ENCODE measurements at regions not wholly inside any gene's neighbourhood (a gene's known extent, or its start where the extent isn't known, plus 50 kb on each side); places are given as distances from the start of the nearest gene placed in this dataset.

GRCh38 chr14:65186951-65187350 is 84.6 kb upstream of the MAX start:
- DNase-seq (ENCODE audit: low spot score): no peak

- no peak for DNase-seq (ENCODE audit: low spot score)
These were observed 85.2 kb upstream of the MAX start for GRCh38 chr14:65187421-65188049.

GRCh38 chr14:65190312-65190711 is 88.0 kb upstream of the MAX start:
- no peak for DNase-seq (ENCODE audit: low spot score)

GRCh38 chr14:65191716-65192115 is 89.4 kb upstream of the MAX start:
- no peak for DNase-seq (ENCODE audit: low spot score)

GRCh38 chr14:65192686-65193085 is 90.4 kb upstream of the MAX start:
- DNase-seq (ENCODE audit: low spot score): no peak

GRCh38 chr14:65193916-65194590 is 91.7 kb upstream of the MAX start:
- DNase-seq (ENCODE audit: low spot score): no peak

- no peak for DNase-seq (ENCODE audit: low spot score)
These were observed 92.9 kb upstream of the MAX start for GRCh38 chr14:65195042-65195719.

GRCh38 chr14:65198346-65198745 is 96.0 kb upstream of the MAX start:
- no peak for DNase-seq (ENCODE audit: low spot score)

GRCh38 chr14:65200454-65200853 is 98.1 kb upstream of the MAX start:
- no peak for DNase-seq (ENCODE audit: low spot score)

DNA sequence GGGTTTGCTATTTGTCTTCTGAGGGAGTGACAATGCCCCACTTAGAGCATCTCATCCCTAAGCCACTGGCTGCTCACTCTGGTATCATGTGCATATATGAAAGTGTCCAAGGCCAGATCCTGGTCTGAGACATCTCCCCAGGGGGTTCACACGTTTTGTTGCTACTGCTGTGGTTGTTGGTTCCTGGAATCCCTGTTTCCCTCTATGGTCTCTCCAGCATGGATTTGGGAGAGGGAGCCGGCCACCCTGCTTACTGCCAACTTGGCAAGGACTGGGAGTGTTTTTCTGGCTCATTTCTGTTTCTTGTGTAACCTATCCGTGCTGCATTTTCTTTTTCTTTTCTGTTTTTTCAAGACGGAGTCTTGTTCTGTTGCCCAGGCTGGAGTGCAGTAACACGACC is 101.3 kb upstream of the MAX start:
- DNase-seq (ENCODE audit: low spot score): no peak

DNA sequence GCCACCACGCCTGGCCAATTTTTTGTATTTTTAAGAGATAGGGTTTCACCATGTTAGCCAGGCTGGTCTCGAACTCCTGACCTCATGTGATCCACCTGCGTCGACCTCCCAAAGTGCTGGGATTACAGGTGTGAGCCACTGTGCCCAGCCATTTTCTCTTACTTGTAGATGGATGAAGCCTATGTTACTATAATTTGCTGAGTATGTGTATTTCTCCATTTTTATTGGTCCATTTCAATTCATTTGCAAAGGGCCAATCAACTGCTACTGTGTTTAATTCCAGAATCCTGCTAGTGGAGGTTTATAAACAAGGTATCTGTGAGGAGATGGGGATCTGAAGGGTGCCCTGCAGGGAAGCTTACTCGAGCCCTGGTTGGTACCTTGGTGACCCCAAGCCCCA is 101.7 kb upstream of the MAX start:
- no peak for DNase-seq (ENCODE audit: low spot score)

GRCh38 chr14:65206078-65206447 is 103.7 kb upstream of the MAX start:
- DNase-seq (ENCODE audit: low spot score): no peak

DNA sequence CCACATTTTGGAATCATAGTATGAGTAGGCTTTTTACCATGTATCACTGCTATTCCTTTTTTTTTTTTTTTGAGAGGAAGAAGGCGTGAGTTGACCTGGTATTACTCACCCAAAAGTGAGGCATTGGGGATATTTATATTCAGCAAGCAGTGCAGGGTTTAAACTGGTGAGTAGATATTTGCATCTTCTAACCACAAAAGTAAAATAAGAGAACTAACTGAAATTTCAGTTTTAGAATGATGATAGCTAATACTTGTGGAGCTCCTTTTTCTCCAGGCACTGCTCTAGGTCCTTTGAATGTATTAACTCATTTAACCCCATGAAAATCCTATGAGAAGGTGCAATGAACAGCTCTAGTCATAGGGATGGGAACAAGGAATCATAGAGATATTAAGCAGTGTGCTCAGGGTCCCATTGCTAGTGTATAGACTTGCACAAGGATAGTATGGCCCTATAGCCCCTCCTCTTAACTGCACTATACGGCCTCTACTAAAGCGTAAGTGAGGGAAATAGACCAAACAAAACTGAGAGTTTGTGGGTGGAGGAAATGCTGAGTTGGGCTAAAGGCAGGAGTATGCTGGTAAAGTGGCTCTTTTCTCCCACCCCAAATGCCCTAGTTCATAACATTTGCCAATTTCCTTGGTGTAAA is 104.3 kb upstream of the MAX start:
- peak; percentile 52 for DNase-seq (ENCODE audit: low spot score)

DNA sequence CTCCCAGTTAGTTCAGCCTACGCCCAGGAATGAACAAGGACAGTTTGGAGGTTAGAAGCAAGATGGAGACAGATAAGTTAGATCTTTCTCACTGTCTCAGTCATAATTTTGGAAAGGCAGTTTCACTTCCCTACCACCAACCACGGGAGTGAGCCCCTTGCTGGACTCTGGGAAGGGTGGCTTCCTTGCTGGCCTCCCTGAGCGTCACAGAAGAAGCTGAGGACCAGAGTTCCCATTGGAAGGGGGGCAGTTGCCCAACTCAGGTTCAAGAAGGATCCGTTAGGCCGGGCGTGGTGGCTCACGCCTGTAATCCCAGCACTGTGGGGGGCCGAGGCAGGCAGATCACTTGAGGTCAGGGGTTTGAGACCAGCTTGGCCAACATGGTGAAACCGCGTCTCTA is 106.2 kb upstream of the MAX start:
- no peak for DNase-seq (ENCODE audit: low spot score)

DNA sequence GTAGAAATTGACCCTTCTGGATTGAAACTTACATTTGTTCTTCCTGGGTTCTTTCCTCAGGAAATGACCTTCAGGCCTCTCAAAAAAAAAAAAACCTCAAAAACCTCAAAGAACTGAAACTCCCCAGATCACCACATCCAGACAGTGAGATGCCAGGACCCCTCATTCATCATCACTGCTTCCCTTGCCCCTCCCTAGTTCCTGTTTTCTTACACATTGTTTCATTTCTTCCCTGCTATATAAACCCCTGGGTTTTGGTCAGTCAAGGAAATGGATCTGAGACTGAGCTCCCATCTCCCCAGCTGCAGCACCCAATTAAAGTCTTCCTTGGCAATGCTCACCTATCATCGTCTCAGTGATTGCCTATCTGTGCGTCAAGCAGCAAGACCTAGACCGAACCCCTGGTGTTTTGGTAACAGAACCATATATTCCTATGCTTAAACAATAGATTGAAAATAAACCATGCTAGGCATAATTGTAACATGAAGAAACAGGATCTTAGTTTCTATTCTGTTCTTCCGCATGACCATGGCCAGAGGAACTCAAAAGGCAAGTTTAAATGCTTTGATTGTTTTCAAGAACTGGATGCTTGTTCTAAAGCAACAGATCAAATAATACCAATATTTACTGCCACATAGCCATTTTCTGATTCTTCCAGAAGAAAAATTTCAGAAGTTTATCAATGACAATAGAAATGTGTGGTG is 108.0 kb upstream of the MAX start:
- DNase-seq (ENCODE audit: low spot score): no peak

DNA sequence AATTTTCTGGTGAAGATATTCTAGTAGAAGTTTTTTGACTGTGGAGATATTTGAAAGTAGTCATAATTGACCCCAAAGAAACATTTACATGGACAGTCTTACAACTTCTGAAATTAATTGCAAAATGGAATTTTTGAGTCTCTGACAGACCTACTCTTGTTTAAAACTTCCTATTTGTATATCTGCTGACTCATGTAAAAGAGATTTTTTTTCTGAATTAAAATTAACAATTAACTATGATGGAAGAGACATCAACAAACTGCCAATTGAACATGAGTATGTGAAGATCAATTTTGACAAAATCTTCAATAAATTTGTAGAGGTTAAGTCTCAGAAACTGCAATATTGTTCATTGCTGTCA is 108.5 kb upstream of the MAX start:
- DNase-seq (ENCODE audit: low spot score): no peak

DNA sequence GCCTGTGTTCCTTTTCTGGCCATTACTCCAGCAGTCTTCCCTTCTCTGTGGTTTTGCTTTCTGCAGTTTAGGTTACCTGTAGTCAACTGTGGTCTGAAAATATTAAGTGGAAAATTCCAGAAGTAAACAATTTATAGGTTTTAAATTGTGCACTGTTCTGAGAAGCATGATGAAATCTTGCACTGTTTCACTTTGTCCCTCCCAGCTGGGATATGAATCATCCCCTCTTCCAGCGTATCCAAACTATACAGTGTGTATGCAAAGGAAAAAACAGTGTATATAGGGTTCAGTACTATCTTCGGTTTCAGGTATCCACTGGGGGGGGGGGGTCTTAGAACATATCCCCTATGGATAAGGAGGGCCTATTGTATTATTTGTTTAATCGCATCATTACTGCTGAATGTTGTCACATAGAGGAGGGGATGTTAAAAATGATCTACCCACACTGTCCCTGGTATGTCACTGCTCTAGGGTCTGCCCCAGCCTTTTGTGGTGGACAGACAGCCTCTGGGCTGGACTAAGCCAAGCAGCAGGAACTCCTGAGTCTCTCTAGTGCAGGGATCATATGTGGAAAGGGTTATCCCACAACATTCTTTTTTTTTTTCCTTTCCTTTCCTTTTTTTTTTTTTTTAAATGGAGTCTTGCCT is 109.1 kb upstream of the MAX start:
- DNase-seq (ENCODE audit: low spot score): peak; percentile 41

DNA sequence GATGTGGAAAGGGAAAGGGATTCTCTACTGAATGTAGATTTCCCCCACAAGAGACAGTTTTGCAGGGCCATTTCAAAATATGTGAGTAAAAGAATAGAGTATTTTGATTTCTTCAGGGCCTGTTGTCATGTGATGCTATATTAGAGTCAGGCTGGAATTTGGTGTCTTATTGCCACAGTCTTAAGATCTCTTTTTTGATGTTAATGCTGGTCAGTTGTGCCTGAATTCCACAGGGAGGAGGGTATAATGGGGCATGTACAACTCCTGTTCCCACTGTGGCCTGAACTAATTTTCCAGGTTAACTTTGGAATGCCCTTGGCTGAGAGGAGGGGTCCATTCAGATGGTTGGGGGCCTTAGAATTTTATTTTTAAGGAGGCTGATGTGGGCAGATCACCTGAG is 111.0 kb upstream of the MAX start:
- no peak for DNase-seq (ENCODE audit: low spot score)

DNA sequence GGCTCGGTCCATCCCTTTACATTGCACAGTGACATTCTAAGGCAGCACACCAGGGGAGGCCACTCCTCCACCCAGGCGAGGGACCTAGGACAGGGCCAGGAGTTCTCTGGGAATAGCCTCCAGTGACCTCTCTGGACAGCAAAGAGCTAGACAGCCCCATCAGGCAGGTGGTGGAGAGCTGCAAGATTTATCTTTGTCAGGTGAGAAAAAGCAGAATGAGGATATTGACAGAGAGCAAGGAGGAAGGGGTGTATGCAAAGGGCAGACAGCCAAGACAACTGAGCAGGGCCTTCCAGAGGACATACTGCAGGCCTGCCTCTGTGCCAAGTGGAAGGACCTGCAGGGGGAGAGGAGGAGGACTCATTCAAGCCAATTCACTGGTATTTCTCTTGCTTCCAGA is 112.4 kb upstream of the MAX start:
- no peak for DNase-seq (ENCODE audit: low spot score)

DNA sequence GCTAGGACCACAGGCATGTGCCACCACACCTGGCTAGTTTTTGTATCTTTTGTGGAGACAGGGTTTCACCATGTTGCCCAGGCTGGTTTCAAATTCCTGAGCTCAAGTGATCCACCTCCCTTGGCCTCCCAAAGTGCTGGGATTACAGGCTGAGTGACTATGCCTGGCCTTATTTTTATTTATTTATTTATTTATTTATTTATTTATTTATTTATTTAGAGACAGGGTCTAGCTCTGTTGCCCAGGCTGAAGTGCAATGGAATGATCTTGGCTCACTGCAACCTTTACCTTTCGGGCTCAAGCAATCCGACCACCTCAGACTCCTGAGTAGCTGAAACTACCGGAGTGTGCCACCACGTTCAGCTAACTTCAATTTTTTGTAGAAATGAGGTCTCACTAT is 117.0 kb upstream of the MAX start:
- no peak for DNase-seq (ENCODE audit: low spot score)

DNA sequence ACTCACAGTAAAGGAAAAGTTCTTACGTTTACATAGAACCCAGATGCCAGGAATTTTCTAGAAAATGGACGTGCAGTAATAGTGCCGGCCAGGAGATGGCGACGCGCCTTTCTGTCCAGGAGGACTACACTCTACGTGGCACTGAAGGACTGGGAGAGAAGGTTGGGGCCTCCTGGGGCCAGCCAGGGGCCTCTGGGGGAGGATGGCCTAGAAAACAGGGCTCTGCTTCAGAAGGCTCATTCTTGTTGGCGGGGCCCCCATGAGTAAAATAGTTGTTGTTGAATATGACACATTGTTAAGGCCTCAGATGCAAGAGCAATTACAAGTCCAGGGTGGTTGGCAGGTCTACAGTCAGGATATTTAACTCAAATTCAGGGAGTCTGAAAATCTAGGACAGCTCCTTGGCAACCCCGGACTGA is 120.1 kb upstream of the MAX start:
- DNase-seq (ENCODE audit: low spot score): peak; percentile 62

- DNase-seq (ENCODE audit: low spot score): no peak
These were observed 121.3 kb upstream of the MAX start for GRCh38 chr14:65223636-65224035.
